AML-193 (cell line): ENCODE measurements at regions not wholly inside any gene's neighbourhood (a gene's known extent, or its start where the extent isn't known, plus 50 kb on each side); places are given as distances from the start of the nearest gene placed in this dataset.
"Not testable (repeated sequence)": the region's sequence is repeated elsewhere in the genome, so short reads cannot be mapped to it uniquely, and the experiment has no call there.

Experiments used
- DNase-seq, 2 experiments: peaks; one replicate each; lab custom pipeline; 2025; lab: John Stamatoyannopoulos, UW

- DNase-seq, result no peak
Observed at GRCh38 chr2:21782866-21783265, 659.1 kb downstream of the TDRD15 start.

GRCh38 chr2:21787941-21788340, 664.2 kb downstream of the TDRD15 start:
- DNase-seq, result no peak

GRCh38 chr2:21790311-21790710, 666.5 kb downstream of the TDRD15 start:
- DNase-seq, result not testable (repeated sequence)

GRCh38 chr2:21792571-21792970, 668.8 kb downstream of the TDRD15 start:
- no peak for DNase-seq

- DNase-seq, result no peak
Observed at GRCh38 chr2:21793461-21793860, 669.7 kb downstream of the TDRD15 start.

GRCh38 chr2:21794611-21795010, 670.8 kb downstream of the TDRD15 start:
- DNase-seq, result no peak

- DNase-seq, result no peak
Observed at GRCh38 chr2:21800356-21800755, 676.6 kb downstream of the TDRD15 start.

GRCh38 chr2:21803550-21803949, 679.8 kb downstream of the TDRD15 start:
- no peak for DNase-seq

- DNase-seq, result no peak
Observed at GRCh38 chr2:21804151-21804550, 680.4 kb downstream of the TDRD15 start.

GRCh38 chr2:21811541-21811940, 687.8 kb downstream of the TDRD15 start:
- DNase-seq, result no peak

- no peak for DNase-seq
Observed at GRCh38 chr2:21812766-21813165, 689.0 kb downstream of the TDRD15 start.

GRCh38 chr2:21814588-21815149, 690.9 kb downstream of the TDRD15 start:
- no peak for DNase-seq

- DNase-seq, result no peak
Observed at GRCh38 chr2:21818212-21818795, 694.5 kb downstream of the TDRD15 start.

- DNase-seq, result no peak
Observed at GRCh38 chr2:21819454-21819853, 695.7 kb downstream of the TDRD15 start.

GRCh38 chr2:21820271-21820670, 696.5 kb downstream of the TDRD15 start:
- DNase-seq, result no peak

- DNase-seq, result no peak
Observed at GRCh38 chr2:21821672-21822227, 698.0 kb downstream of the TDRD15 start.

GRCh38 chr2:21822505-21822904, 698.7 kb downstream of the TDRD15 start:
- DNase-seq, result no peak

GRCh38 chr2:21833767-21834166, 710.0 kb downstream of the TDRD15 start:
- DNase-seq, result no peak

- peak; percentile 8 to 19 for DNase-seq
Observed at GRCh38 chr2:21836261-21836660, 712.5 kb downstream of the TDRD15 start.

GRCh38 chr2:21836719-21837118, 713.0 kb downstream of the TDRD15 start:
- DNase-seq, result no peak

GRCh38 chr2:21837168-21837960, 713.6 kb downstream of the TDRD15 start:
- DNase-seq, result peak; percentile 4 to 17

- DNase-seq, result no peak
Observed at GRCh38 chr2:21841341-21841740, 717.6 kb downstream of the TDRD15 start.

- not testable (repeated sequence) for DNase-seq
Observed at GRCh38 chr2:21850367-21850766, 726.6 kb downstream of the TDRD15 start.
